ENCODE measurements at regions not wholly inside any gene's neighbourhood (a gene's known extent, or its start where the extent isn't known, plus 50 kb on each side); places are given as distances from the start of the nearest gene placed in this dataset.

GRCh38 chr1:68826836-68827235 lies 330.0 kb upstream of the DEPDC1 start:
- no peaks in the 10 kb centered on the region for H3K79me2 ChIP-seq (ENCODE audit: insufficient read depth, low read depth)

GRCh38 chr1:68827261-68827660 lies 330.4 kb upstream of the DEPDC1 start:
- Histone ChIP-seq H3K4me3 (IDR thresholded peaks at IDR 0.05; ENCODE audit: insufficient read depth, low read depth, low read length) (no peak overlapping the region), H4K20me1 (ENCODE audit: insufficient read depth) (no peaks in the 10 kb centered on the region), H3K4me2 (no peak overlapping the region), H3K27ac (no peak overlapping the region), H3K79me2 (ENCODE audit: insufficient read depth, low read depth) (no peaks in the 10 kb centered on the region), H3K9ac (no peak overlapping the region), H2AFZ (ENCODE audit: low read depth) (no peak overlapping the region), H3K4me1 (ENCODE audit: low read depth, poor library complexity, severe bottlenecking) (no peaks in the 10 kb centered on the region), H3K27me3 (ENCODE audit: insufficient read depth, low read depth) (no peaks in the 10 kb centered on the region), H3K36me3 (ENCODE audit: insufficient read depth) (no peaks in the 10 kb centered on the region)
- TF ChIP-seq CTCF (conservative IDR thresholded peaks at IDR 0.05; ENCODE audit: low read depth, low read length) = no peak

More at GRCh38 chr1:68826836-68827235, 330.0 kb upstream of the DEPDC1 start:
- no peak overlapping the region for H2AFZ ChIP-seq (ENCODE audit: low read depth)
- H3K9ac ChIP-seq = no peak overlapping the region
- H3K36me3 ChIP-seq (ENCODE audit: insufficient read depth) = no peaks in the 10 kb centered on the region
- no peak overlapping the region for H3K27ac ChIP-seq
- no peak overlapping the region for H3K4me3 ChIP-seq (IDR thresholded peaks at IDR 0.05; ENCODE audit: insufficient read depth, low read depth, low read length)
- no peak for TF ChIP-seq CTCF (conservative IDR thresholded peaks at IDR 0.05; ENCODE audit: low read depth, low read length)
- H3K4me2 ChIP-seq = no peak overlapping the region
- no peaks in the 10 kb centered on the region for H3K4me1 ChIP-seq (ENCODE audit: low read depth, poor library complexity, severe bottlenecking)
- no peaks in the 10 kb centered on the region for H3K27me3 ChIP-seq (ENCODE audit: insufficient read depth, low read depth)
- no peaks in the 10 kb centered on the region for H4K20me1 ChIP-seq (ENCODE audit: insufficient read depth)

GRCh38 chr1:68828013-68828412 lies 331.1 kb upstream of the DEPDC1 start:
- Histone ChIP-seq H4K20me1 (ENCODE audit: insufficient read depth) (no peaks in the 10 kb centered on the region), H3K4me1 (ENCODE audit: low read depth, poor library complexity, severe bottlenecking) (no peaks in the 10 kb centered on the region), H3K36me3 (ENCODE audit: insufficient read depth) (no peaks in the 10 kb centered on the region), H3K4me2 (no peak overlapping the region), H3K79me2 (ENCODE audit: insufficient read depth, low read depth) (no peaks in the 10 kb centered on the region), H3K27me3 (ENCODE audit: insufficient read depth, low read depth) (no peaks in the 10 kb centered on the region), H3K4me3 (IDR thresholded peaks at IDR 0.05; ENCODE audit: insufficient read depth, low read depth, low read length) (no peak overlapping the region), H3K9ac (no peak overlapping the region), H3K27ac (no peak overlapping the region), H2AFZ (ENCODE audit: low read depth) (no peak overlapping the region)
- no peak for TF ChIP-seq CTCF (conservative IDR thresholded peaks at IDR 0.05; ENCODE audit: low read depth, low read length)

GRCh38 chr1:68831281-68831680 lies 334.4 kb upstream of the DEPDC1 start:
- Histone ChIP-seq H3K4me2 (no peak overlapping the region), H3K4me3 (IDR thresholded peaks at IDR 0.05; ENCODE audit: insufficient read depth, low read depth, low read length) (no peak overlapping the region), H3K36me3 (ENCODE audit: insufficient read depth) (no peaks in the 10 kb centered on the region), H3K4me1 (ENCODE audit: low read depth, poor library complexity, severe bottlenecking) (no peaks in the 10 kb centered on the region), H3K79me2 (ENCODE audit: insufficient read depth, low read depth) (no peaks in the 10 kb centered on the region), H3K27ac (no peak overlapping the region), H3K27me3 (ENCODE audit: insufficient read depth, low read depth) (no peaks in the 10 kb centered on the region), H4K20me1 (ENCODE audit: insufficient read depth) (no peaks in the 10 kb centered on the region), H2AFZ (ENCODE audit: low read depth) (no peak overlapping the region), H3K9ac (no peak overlapping the region)
- no peak for TF ChIP-seq CTCF (conservative IDR thresholded peaks at IDR 0.05; ENCODE audit: low read depth, low read length)
